AG09309 (cell line): ENCODE measurements at regions not wholly inside any gene's neighbourhood (a gene's known extent, or its start where the extent isn't known, plus 50 kb on each side); places are given as distances from the start of the nearest gene placed in this dataset.

Source experiments
- DNase-seq: peaks from one replicate; pipeline ENCODE4 v3.0.0-alpha.2; 2010; ENCODE audit warnings: low read depth
- H3K4me3 ChIP-seq: 2 replicates; pipeline ENCODE4 v1.5.1; 2011; ENCODE audit warnings: mild to moderate bottlenecking, low read depth, low read length, moderate library complexity; ENCODE audit not compliant: control insufficient read depth
- CTCF ChIP-seq: IDR thresholded peaks from 2 replicates; pipeline ENCODE4 v1.5.1; 2011; ENCODE audit warnings: mild to moderate bottlenecking, low read depth, low read length, inconsistent platforms; ENCODE audit not compliant: insufficient read depth, control insufficient read depth; ENCODE audit errors: missing control alignments

GRCh38 chr1:50348449-50349241 is 74.6 kb downstream of the DMRTA2 start:
- peak; percentile 24 for DNase-seq
- H3K4me3 ChIP-seq, result no peak overlapping the region
- peak; percentile 78 for TF ChIP-seq CTCF

GRCh38 chr1:50347933-50348332 is 75.3 kb downstream of the DMRTA2 start:
- TF ChIP-seq CTCF, result no peak
- H3K4me3 ChIP-seq, result no peak overlapping the region
- DNase-seq, result no peak

- DNase-seq, result no peak
- TF ChIP-seq CTCF, result no peak
- H3K4me3 ChIP-seq, result no peak overlapping the region
Observed at GRCh38 chr1:50346621-50347020, 76.6 kb downstream of the DMRTA2 start.

GRCh38 chr1:50343323-50343722 is 79.9 kb downstream of the DMRTA2 start:
- no peak overlapping the region for H3K4me3 ChIP-seq
- no peak for DNase-seq
- no peak for TF ChIP-seq CTCF

GRCh38 chr1:50342525-50342924 is 80.7 kb downstream of the DMRTA2 start:
- no peak for DNase-seq
- no peak for TF ChIP-seq CTCF
- no peak overlapping the region for H3K4me3 ChIP-seq

GRCh38 chr1:50335036-50335435 is 88.2 kb downstream of the DMRTA2 start:
- no peak for TF ChIP-seq CTCF
- no peak for DNase-seq
- H3K4me3 ChIP-seq, result no peak overlapping the region
